ENCODE measurements at regions not wholly inside any gene's neighbourhood (a gene's known extent, or its start where the extent isn't known, plus 50 kb on each side); places are given as distances from the start of the nearest gene placed in this dataset.
"Not testable (repeated sequence)": the region's sequence is repeated elsewhere in the genome, so short reads cannot be mapped to it uniquely, and the experiment has no call there.

DNA sequence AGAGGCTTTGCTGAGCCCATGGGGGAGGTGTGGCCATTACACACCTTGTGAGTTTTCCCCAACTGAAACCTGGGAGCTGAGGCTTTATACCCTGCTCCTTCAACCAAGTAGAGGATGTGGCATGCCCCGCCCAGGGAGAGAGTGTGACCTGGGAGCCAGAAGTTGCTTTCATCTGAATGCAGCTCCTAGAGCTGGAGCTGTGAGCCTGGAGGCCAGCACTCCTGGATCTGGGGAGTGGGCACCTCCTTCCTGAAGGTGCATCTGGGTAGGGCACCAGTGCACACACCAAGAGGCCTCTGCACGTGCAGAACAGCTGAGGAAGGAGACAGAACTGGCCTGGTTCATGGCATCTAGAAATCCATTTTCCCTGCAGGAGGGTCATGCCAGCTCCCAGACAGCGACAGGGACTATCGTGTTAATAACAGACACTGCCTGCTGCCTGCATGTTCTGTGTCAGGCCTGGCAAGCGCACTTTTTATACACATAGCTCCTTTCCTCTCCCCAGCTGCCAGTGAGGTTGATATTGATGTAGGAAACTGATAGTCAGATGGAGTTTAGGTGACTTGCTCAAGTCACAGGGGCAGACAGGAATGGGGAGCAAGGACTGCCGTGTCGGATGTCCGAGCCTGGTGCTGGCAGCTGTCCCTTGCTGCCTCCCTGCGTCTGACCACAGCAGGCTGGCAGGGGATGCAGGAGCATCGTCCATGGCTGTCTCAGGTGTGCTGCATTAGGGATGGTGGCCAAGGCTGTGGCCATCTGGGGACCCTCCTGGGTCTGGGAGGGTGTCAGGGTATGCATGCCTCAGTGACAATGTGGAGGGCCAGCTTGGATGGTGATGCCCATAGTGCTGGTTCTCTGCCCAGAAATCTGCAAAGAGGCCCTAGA lies 189.9 kb upstream of the CXCL12 start:
- TF ChIP-seq POLR2A (IDR thresholded peaks at IDR 0.05) (no peak), CTCF (IDR thresholded peaks at IDR 0.05) (no peak)
- Histone ChIP-seq H3K4me3 (no peak overlapping the region), H3K27me3 (no peaks in the 10 kb centered on the region), H3K4me1 (no peaks in the 10 kb centered on the region), H3K36me3 (no peaks in the 10 kb centered on the region), H3K9me3 (no peaks in the 10 kb centered on the region), H3K27ac (no peak overlapping the region)
- no peak for DNase-seq
- intact Hi-C loops (cut with DNase I; ENCODE audit: low total_unique reads): no loop called here

- H3K36me3 ChIP-seq: no peaks in the 10 kb centered on the region
- peak overlapping the region in 1 of 2 donors; percentile 76 for H3K27ac ChIP-seq
- no peak for TF ChIP-seq POLR2A (IDR thresholded peaks at IDR 0.05)
- TF ChIP-seq CTCF (IDR thresholded peaks at IDR 0.05): no peak
- no peak overlapping the region for H3K4me3 ChIP-seq
- H3K27me3 ChIP-seq: no peaks in the 10 kb centered on the region
- no peak for DNase-seq
- no peaks in the 10 kb centered on the region for H3K4me1 ChIP-seq
- no peaks in the 10 kb centered on the region for H3K9me3 ChIP-seq
- intact Hi-C loops (cut with DNase I; ENCODE audit: low total_unique reads): no loop called here
Observed at GRCh38 chr10:44575601-44576380, 190.9 kb upstream of the CXCL12 start.

- Histone ChIP-seq H3K27me3 (no peaks in the 10 kb centered on the region), H3K36me3 (no peaks in the 10 kb centered on the region), H3K27ac (peak overlapping the region in 1 of 2 donors; percentile 76), H3K9me3 (no peaks in the 10 kb centered on the region), H3K4me3 (no peak overlapping the region), H3K4me1 (no peaks in the 10 kb centered on the region)
- intact Hi-C loops (cut with DNase I; ENCODE audit: low total_unique reads): no loop called here
- TF ChIP-seq CTCF (IDR thresholded peaks at IDR 0.05) (no peak), POLR2A (IDR thresholded peaks at IDR 0.05) (no peak)
- DNase-seq: no peak
Observed at GRCh38 chr10:44576702-44577191, 191.8 kb upstream of the CXCL12 start.

- H3K36me3 ChIP-seq: no peaks in the 10 kb centered on the region
- H3K9me3 ChIP-seq: no peaks in the 10 kb centered on the region
- intact Hi-C loops (cut with DNase I; ENCODE audit: low total_unique reads): no loop called here
- no peak for DNase-seq
- peak overlapping the region in 1 of 2 donors; percentile 76 for H3K27ac ChIP-seq
- H3K4me1 ChIP-seq: no peaks in the 10 kb centered on the region
- no peak for TF ChIP-seq CTCF (IDR thresholded peaks at IDR 0.05)
- H3K27me3 ChIP-seq: no peaks in the 10 kb centered on the region
- no peak overlapping the region for H3K4me3 ChIP-seq
Observed at GRCh38 chr10:44577533-44577932, 192.6 kb upstream of the CXCL12 start.

DNA sequence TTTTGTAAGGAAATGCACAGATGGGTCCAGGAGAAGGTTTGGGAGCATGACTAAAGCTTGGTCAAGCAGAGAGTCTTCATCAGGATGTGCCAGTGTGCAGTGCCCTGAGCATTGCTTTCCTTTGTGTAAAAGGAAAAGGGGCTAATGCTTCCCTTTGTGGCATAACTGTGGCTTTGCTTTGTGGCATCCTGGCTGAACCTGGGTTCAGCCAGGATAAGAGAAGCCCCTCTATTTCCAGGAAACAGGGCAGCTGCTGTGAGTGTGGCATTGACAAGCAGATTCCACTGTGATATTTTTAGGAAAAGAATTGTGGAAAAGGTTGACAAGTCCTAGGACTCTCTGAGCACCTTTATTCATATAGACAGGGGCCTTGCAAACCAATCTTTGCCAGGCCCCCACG lies 193.4 kb upstream of the CXCL12 start:
- Histone ChIP-seq H3K27me3 (no peaks in the 10 kb centered on the region), H3K36me3 (no peaks in the 10 kb centered on the region), H3K27ac (peak overlapping the region in 1 of 2 donors; percentile 8), H3K4me1 (no peaks in the 10 kb centered on the region), H3K9me3 (no peaks in the 10 kb centered on the region), H3K4me3 (no peak overlapping the region)
- intact Hi-C loops (cut with DNase I; ENCODE audit: low total_unique reads): no loop called here
- no peak for DNase-seq
- TF ChIP-seq POLR2A (IDR thresholded peaks at IDR 0.05): no peak
- no peak for TF ChIP-seq CTCF (IDR thresholded peaks at IDR 0.05)

- intact Hi-C loops (cut with DNase I; ENCODE audit: low total_unique reads); DNase-seq; H3K36me3 ChIP-seq; H3K27ac ChIP-seq; H3K4me3 ChIP-seq; H3K4me1 ChIP-seq; H3K27me3 ChIP-seq; H3K9me3 ChIP-seq: not testable (repeated sequence)
Observed at GRCh38 chr10:44578963-44579362, 194.1 kb upstream of the CXCL12 start.

Measured in uterus (tissue), 3 donors.